CD14-positive monocyte (primary cell): ENCODE measurements at regions not wholly inside any gene's neighbourhood (a gene's known extent, or its start where the extent isn't known, plus 50 kb on each side); places are given as distances from the start of the nearest gene placed in this dataset.

Experiments
- DNase-seq, 3 donors: peaks; one replicate each; pipeline ENCODE4 v3.0.0-alpha.2; 2011 to 2022
- H2AFZ ChIP-seq: 2 replicates; pipeline ENCODE4 v1.6.0; 2012; ENCODE audit warnings: mild to moderate bottlenecking, low read depth, low read length, inconsistent platforms; ENCODE audit not compliant: insufficient read depth, poor library complexity, severe bottlenecking
- H3K27ac ChIP-seq, 2 donors: 1 replicate in 1 of 2; 2 replicates in 1 of 2; pipeline ENCODE4 v1.5.1; 2012 to 2013; ENCODE audit warnings: low read length in 2 of 2, control low read depth in 1 of 2, inconsistent platforms in 1 of 2, low read depth in 1 of 2, mild to moderate bottlenecking in 1 of 2
- H3K27me3 ChIP-seq, 2 donors: one replicate each; pipeline versions ENCODE4 v1.6.0 to v1.6.1; 2011 to 2013; ENCODE audit warnings: low read length in 2 of 2; ENCODE audit not compliant: control insufficient read depth in 2 of 2, insufficient read depth in 2 of 2
- H3K36me3 ChIP-seq, 2 donors: replicated peaks in 1 of 2; 1 replicate in 1 of 2; 2 replicates in 1 of 2; pipeline versions ENCODE4 v1.5.1 to v1.6.1; 2012 to 2013; ENCODE audit warnings: low read length in 2 of 2, control low read depth in 1 of 2, inconsistent platforms in 1 of 2, mild to moderate bottlenecking in 1 of 2; ENCODE audit not compliant: insufficient read depth in 2 of 2, control insufficient read depth in 1 of 2
- H3K4me1 ChIP-seq, 2 donors: 1 replicate in 1 of 2; 2 replicates in 1 of 2; pipeline versions ENCODE4 v1.5.1 to v1.6.1; 2012 to 2013; ENCODE audit warnings: low read length in 2 of 2, control low read depth in 1 of 2, inconsistent platforms in 1 of 2, mild to moderate bottlenecking in 1 of 2, moderate library complexity in 1 of 2; ENCODE audit not compliant: insufficient read depth in 2 of 2, control insufficient read depth in 1 of 2
- H3K4me2 ChIP-seq: replicated peaks from 2 replicates; pipeline ENCODE3; 2012; ENCODE audit warnings: low read length, moderate library complexity, mild to moderate bottlenecking; ENCODE audit not compliant: poor library complexity, severe bottlenecking; ENCODE audit errors: extremely low read depth
- H3K4me3 ChIP-seq, 3 experiments: fragments of 200-600 bp in 1 of 3; sonication (generic) in 1 of 3; replicated peaks in 1 of 3; 1 replicate in 2 of 3; 2 replicates in 1 of 3; pipeline ENCODE4 v1.5.1; 2011 to 2013; ENCODE audit warnings: low read length in 3 of 3, mild to moderate bottlenecking in 3 of 3, control low read depth in 2 of 3, low read depth in 2 of 3, inconsistent platforms in 1 of 3, moderate library complexity in 1 of 3
- H3K79me2 ChIP-seq: 2 replicates; pipeline ENCODE4 v1.6.0; 2012; ENCODE audit warnings: mild to moderate bottlenecking, control low read depth, inconsistent platforms, low read length, moderate library complexity; ENCODE audit not compliant: insufficient read depth
- H3K9ac ChIP-seq: 2 replicates; pipeline ENCODE4 v1.6.0; 2017; ENCODE audit warnings: low read length, mild to moderate bottlenecking; ENCODE audit not compliant: insufficient read depth, poor library complexity, severe bottlenecking
- H3K9me3 ChIP-seq, 2 donors: replicated peaks in 1 of 2; 1 replicate in 1 of 2; 2 replicates in 1 of 2; pipeline versions ENCODE4 v1.5.1 to v1.6.1; 2012 to 2013; ENCODE audit warnings: low read length in 2 of 2, control low read depth in 1 of 2; ENCODE audit not compliant: control insufficient read depth in 1 of 2, insufficient read depth in 1 of 2
- H4K20me1 ChIP-seq: 2 replicates; pipeline ENCODE4 v1.6.0; 2012; ENCODE audit warnings: mild to moderate bottlenecking, low read length, control low read depth, moderate library complexity; ENCODE audit not compliant: insufficient read depth
- H3K27ac Mint-ChIP-seq, 7 donors: one replicate each; pipeline ENCODE4 v1.8.0; 2020; ENCODE audit warnings: mild to moderate bottlenecking in 7 of 7, mixed read lengths in 7 of 7, moderate library complexity in 6 of 7, inconsistent platforms in 2 of 7
- H3K27me3 Mint-ChIP-seq, 3 donors: one replicate each; pipeline ENCODE4 v1.8.0; 2021 to 2022; ENCODE audit warnings: low read depth in 3 of 3, mild to moderate bottlenecking in 3 of 3, mixed read lengths in 3 of 3, moderate library complexity in 3 of 3, inconsistent platforms in 1 of 3
- H3K36me3 Mint-ChIP-seq, 2 donors: one replicate each; pipeline ENCODE4 v1.8.0; 2020; ENCODE audit warnings: mixed read lengths in 2 of 2, inconsistent platforms in 1 of 2, mild to moderate bottlenecking in 1 of 2
- H3K4me1 Mint-ChIP-seq: one replicate; pipeline ENCODE4 v1.8.0; 2020; ENCODE audit warnings: mild to moderate bottlenecking, mixed read lengths
- H3K4me3 Mint-ChIP-seq, 2 donors: one replicate each; pipeline ENCODE4 v1.8.0; 2020; ENCODE audit warnings: mild to moderate bottlenecking in 2 of 2, mixed read lengths in 2 of 2, moderate library complexity in 1 of 2
- H3K9me3 Mint-ChIP-seq, 7 donors: one replicate each; pipeline ENCODE4 v1.8.0; 2020 to 2022; ENCODE audit warnings: mixed read lengths in 7 of 7, mild to moderate bottlenecking in 6 of 7, moderate library complexity in 6 of 7, inconsistent platforms in 2 of 7
- WGBS: methylation state at CpG from one replicate; pipeline ENCODE4 v1.1.5; 2013; ENCODE audit warnings: missing lambda C conversion rate; ENCODE audit not compliant: insufficient coverage; 5-methylcytosine and 5-hydroxymethylcytosine counted together
- intact Hi-C, 2 donors: fragments of 100-400 bp; cut with micrococcal nuclease; formaldehyde crosslinking; loops; one replicate each; pipeline versions ENCODE4 v1.15.0 to v1.15.1; 2023
- TF ChIP-seq, protein P1 (sequence below): fragments of 200-600 bp; IDR thresholded peaks from one replicate; pipeline ENCODE4 v1.8.0; 2022; ENCODE audit warnings: antibody characterized with exemption, mild to moderate bottlenecking

DNA sequence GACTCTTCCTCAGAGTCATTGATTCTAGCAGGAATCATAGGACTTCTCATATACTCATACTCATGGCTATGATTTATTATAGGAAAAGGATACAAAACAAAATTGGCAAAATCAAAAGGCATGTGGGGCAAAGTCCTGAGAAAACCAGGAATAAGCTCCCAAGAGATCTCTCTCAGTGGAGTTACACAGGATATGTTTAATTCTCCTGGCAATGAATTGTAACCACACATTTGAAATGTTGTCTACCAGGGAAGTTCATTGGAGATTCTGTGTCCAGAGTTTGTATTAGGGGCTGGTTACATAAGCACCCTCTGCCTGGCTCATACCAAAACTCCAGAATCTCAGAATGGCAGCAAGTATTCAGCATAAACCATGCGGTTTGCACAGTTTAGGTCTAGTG, 63.9 kb downstream of the ADAMTS1 start:
- Mint-ChIP-seq H3K36me3 (no peaks in the 10 kb centered on the region), H3K9me3 (peaks cover 2 to 6% (median 2%) of the 10 kb centered on the region in 7 donors), H3K27me3 (peaks cover 0 to 1% (median 0%) of the 10 kb centered on the region in 3 donors), H3K4me3 (no peak overlapping the region), H3K4me1 (no peaks in the 10 kb centered on the region), H3K27ac (no peak overlapping the region)
- Histone ChIP-seq H3K27ac (no peak overlapping the region), H3K4me3 (no peak overlapping the region), H3K9me3 (no peaks in the 10 kb centered on the region), H3K79me2 (no peaks in the 10 kb centered on the region), H2AFZ (no peak overlapping the region), H3K36me3 (no peaks in the 10 kb centered on the region), H4K20me1 (no peaks in the 10 kb centered on the region), H3K4me2 (no peak overlapping the region), H3K4me1 (no peaks in the 10 kb centered on the region), H3K9ac (no peak overlapping the region), H3K27me3 (no peaks in the 10 kb centered on the region)
- WGBS, result 100% methylated on average over 1 of the region's 1 CpG
- TF ChIP-seq, protein P1, sequence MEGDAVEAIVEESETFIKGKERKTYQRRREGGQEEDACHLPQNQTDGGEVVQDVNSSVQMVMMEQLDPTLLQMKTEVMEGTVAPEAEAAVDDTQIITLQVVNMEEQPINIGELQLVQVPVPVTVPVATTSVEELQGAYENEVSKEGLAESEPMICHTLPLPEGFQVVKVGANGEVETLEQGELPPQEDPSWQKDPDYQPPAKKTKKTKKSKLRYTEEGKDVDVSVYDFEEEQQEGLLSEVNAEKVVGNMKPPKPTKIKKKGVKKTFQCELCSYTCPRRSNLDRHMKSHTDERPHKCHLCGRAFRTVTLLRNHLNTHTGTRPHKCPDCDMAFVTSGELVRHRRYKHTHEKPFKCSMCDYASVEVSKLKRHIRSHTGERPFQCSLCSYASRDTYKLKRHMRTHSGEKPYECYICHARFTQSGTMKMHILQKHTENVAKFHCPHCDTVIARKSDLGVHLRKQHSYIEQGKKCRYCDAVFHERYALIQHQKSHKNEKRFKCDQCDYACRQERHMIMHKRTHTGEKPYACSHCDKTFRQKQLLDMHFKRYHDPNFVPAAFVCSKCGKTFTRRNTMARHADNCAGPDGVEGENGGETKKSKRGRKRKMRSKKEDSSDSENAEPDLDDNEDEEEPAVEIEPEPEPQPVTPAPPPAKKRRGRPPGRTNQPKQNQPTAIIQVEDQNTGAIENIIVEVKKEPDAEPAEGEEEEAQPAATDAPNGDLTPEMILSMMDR, result no peak
- DNase-seq, result no peak
- intact Hi-C loops, result no loop called here

DNA sequence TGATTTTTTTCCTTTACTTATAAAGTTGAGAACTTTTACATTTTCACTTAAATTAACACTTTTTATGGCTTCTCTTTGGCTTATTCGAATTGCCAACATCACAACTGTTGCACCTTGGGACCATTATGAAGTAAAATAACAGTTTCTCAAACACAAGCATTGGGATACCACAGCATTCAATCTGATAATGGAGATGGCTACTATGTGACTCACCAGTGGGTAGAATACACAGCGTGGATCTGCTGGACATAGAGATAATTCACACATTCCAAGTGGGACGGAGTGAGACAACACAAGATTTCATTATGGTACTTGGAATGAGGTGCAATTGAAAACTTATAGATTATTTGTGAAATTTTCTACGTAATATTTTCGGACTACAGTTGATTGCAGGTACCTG, 68.0 kb downstream of the ADAMTS1 start:
- Mint-ChIP-seq H3K4me3 (no peak overlapping the region), H3K9me3 (peaks cover 0 to 6% (median 2%) of the 10 kb centered on the region in 7 donors), H3K27me3 (peaks cover 0 to 2% (median 0%) of the 10 kb centered on the region in 3 donors), H3K4me1 (no peaks in the 10 kb centered on the region), H3K36me3 (no peaks in the 10 kb centered on the region), H3K27ac (no peak overlapping the region)
- H3K4me1 ChIP-seq, result no peaks in the 10 kb centered on the region
- intact Hi-C loops, result no loop called here
- no peaks in the 10 kb centered on the region for H3K27me3 ChIP-seq
- no peaks in the 10 kb centered on the region for H3K79me2 ChIP-seq
- H3K36me3 ChIP-seq, result no peaks in the 10 kb centered on the region
- H3K9me3 ChIP-seq, result no peaks in the 10 kb centered on the region
- no peak overlapping the region for H3K9ac ChIP-seq
- H3K27ac ChIP-seq, result no peak overlapping the region
- H3K4me3 ChIP-seq, result no peak overlapping the region
- H4K20me1 ChIP-seq, result no peaks in the 10 kb centered on the region
- no peak for DNase-seq
- no peak overlapping the region for H3K4me2 ChIP-seq
- WGBS, result no CpG with 5 or more reads among the region's 5 CpGs
- H2AFZ ChIP-seq, result no peak overlapping the region
- TF ChIP-seq, protein P1, result no peak
